ENCODE measurements at regions not wholly inside any gene's neighbourhood (a gene's known extent, or its start where the extent isn't known, plus 50 kb on each side); places are given as distances from the start of the nearest gene placed in this dataset.

DNA sequence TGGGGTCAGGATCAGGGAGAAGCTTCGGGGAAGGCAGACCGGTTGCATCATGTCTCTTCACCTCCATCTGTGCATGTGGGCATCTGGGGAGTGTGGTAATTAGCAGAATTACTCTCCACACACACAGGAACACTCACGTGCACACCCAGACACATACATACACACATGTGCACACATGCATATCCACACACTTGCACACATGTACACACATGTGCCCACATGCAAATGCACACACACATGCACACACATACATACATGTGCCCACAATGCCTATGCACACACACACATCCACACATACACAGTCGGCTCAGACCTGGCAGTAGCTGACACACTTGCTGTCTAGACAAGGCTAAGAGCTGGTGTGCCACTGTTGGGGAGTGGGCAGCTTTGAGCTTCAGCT is 212.3 kb upstream of the PMEPA1 start:
- H3K9me3 ChIP-seq (ENCODE audit: low read length), result no peaks in the 10 kb centered on the region
- no peaks in the 10 kb centered on the region for H3K79me2 ChIP-seq (ENCODE audit: insufficient read depth, low read depth, low read length)
- H2AFZ ChIP-seq (ENCODE audit: low read length), result no peak overlapping the region
- no peaks in the 10 kb centered on the region for H4K20me1 ChIP-seq (ENCODE audit: insufficient read depth, low read length)
- no peak overlapping the region for H3K4me2 ChIP-seq (ENCODE audit: low read length)
- H3K4me3 ChIP-seq (ENCODE audit: low read depth, low read length, poor library complexity, severe bottlenecking), result no peak overlapping the region
- ChIA-PET CTCF (ENCODE audit: unreplicated experiment) (interaction anchor here (0.6 kb wide), 1 partner anchor 238 kb away, joined by 4 read pairs; no protein-coding TSS in a partner anchor), POLR2A (no interaction called here)
- H3K9me2 ChIP-seq (ENCODE audit: insufficient read depth, low read length), result no peaks in the 10 kb centered on the region
- intact Hi-C loops (cut with micrococcal nuclease; ENCODE audit: unreplicated experiment), result no loop called here
- BruUV-seq (replicated peaks), result no TSS peak
- DNase-seq (ENCODE audit: low spot score), result no peak
- no peak for TF ChIP-seq EZH2phosphoT487 (IDR thresholded peaks at IDR 0.05; ENCODE audit: borderline replicate concordance, low read depth, low read length)
- TF ChIP-seq, protein P1, sequence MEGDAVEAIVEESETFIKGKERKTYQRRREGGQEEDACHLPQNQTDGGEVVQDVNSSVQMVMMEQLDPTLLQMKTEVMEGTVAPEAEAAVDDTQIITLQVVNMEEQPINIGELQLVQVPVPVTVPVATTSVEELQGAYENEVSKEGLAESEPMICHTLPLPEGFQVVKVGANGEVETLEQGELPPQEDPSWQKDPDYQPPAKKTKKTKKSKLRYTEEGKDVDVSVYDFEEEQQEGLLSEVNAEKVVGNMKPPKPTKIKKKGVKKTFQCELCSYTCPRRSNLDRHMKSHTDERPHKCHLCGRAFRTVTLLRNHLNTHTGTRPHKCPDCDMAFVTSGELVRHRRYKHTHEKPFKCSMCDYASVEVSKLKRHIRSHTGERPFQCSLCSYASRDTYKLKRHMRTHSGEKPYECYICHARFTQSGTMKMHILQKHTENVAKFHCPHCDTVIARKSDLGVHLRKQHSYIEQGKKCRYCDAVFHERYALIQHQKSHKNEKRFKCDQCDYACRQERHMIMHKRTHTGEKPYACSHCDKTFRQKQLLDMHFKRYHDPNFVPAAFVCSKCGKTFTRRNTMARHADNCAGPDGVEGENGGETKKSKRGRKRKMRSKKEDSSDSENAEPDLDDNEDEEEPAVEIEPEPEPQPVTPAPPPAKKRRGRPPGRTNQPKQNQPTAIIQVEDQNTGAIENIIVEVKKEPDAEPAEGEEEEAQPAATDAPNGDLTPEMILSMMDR (conservative IDR thresholded peaks at IDR 0.05; ENCODE audit: low read length), result no peak
- H3K27ac ChIP-seq (ENCODE audit: low read depth, low read length, poor library complexity, severe bottlenecking), result no peak overlapping the region
- no peaks in the 10 kb centered on the region for H3K36me3 ChIP-seq (ENCODE audit: insufficient read depth, low read length)
- H3K4me1 ChIP-seq (ENCODE audit: insufficient read depth, low read length, poor library complexity, severe bottlenecking), result no peaks in the 10 kb centered on the region

DNA sequence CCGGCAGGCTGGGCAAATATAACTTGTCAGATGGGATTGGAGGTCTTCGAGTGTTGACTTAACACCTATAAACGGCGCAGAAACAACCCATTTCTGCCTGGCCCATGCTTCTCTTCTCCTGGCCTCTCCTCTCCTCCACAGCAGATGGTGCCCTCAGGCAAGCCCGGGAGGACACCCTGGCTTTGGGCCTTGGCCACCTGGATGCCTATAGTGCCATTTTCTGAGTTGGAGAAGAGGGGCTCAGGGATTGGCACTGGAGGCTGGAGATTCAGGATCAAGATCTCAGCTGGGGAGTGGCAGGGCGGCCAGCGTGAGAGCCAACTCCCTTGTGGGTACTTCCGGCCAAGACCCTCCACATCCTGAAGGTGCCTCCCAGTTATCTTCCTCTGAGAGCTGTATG is 211.9 kb upstream of the PMEPA1 start:
- DNase-seq (ENCODE audit: low spot score), result no peak
- no peaks in the 10 kb centered on the region for H3K9me3 ChIP-seq (ENCODE audit: low read length)
- ChIA-PET CTCF (ENCODE audit: unreplicated experiment) (interaction anchor here (0.6 kb wide), 1 partner anchor 238 kb away, joined by 4 read pairs; no protein-coding TSS in a partner anchor), POLR2A (no interaction called here)
- intact Hi-C loops (cut with micrococcal nuclease; ENCODE audit: unreplicated experiment), result no loop called here
- no peaks in the 10 kb centered on the region for H3K4me1 ChIP-seq (ENCODE audit: insufficient read depth, low read length, poor library complexity, severe bottlenecking)
- H3K27ac ChIP-seq (ENCODE audit: low read depth, low read length, poor library complexity, severe bottlenecking), result no peak overlapping the region
- H3K9me2 ChIP-seq (ENCODE audit: insufficient read depth, low read length), result no peaks in the 10 kb centered on the region
- BruUV-seq (replicated peaks), result no TSS peak
- no peaks in the 10 kb centered on the region for H4K20me1 ChIP-seq (ENCODE audit: insufficient read depth, low read length)
- H2AFZ ChIP-seq (ENCODE audit: low read length), result no peak overlapping the region
- no peaks in the 10 kb centered on the region for H3K79me2 ChIP-seq (ENCODE audit: insufficient read depth, low read depth, low read length)
- no peak overlapping the region for H3K4me2 ChIP-seq (ENCODE audit: low read length)
- no peaks in the 10 kb centered on the region for H3K36me3 ChIP-seq (ENCODE audit: insufficient read depth, low read length)
- H3K4me3 ChIP-seq (ENCODE audit: low read depth, low read length, poor library complexity, severe bottlenecking), result no peak overlapping the region
- TF ChIP-seq, protein P1 (conservative IDR thresholded peaks at IDR 0.05; ENCODE audit: low read length), result no peak
- no peak for TF ChIP-seq EZH2phosphoT487 (IDR thresholded peaks at IDR 0.05; ENCODE audit: borderline replicate concordance, low read depth, low read length)

GRCh38 chr20:57920971-57921370 is 211.2 kb upstream of the PMEPA1 start:
- intact Hi-C loops (cut with micrococcal nuclease; ENCODE audit: unreplicated experiment), result no loop called here
- ChIA-PET CTCF (ENCODE audit: unreplicated experiment) (no interaction called here), POLR2A (no interaction called here)
- Histone ChIP-seq H2AFZ (ENCODE audit: low read length) (no peak overlapping the region), H3K36me3 (ENCODE audit: insufficient read depth, low read length) (no peaks in the 10 kb centered on the region), H3K4me1 (ENCODE audit: insufficient read depth, low read length, poor library complexity, severe bottlenecking) (no peaks in the 10 kb centered on the region), H3K4me2 (ENCODE audit: low read length) (no peak overlapping the region), H3K79me2 (ENCODE audit: insufficient read depth, low read depth, low read length) (no peaks in the 10 kb centered on the region), H3K9me2 (ENCODE audit: insufficient read depth, low read length) (no peaks in the 10 kb centered on the region), H4K20me1 (ENCODE audit: insufficient read depth, low read length) (no peaks in the 10 kb centered on the region), H3K9me3 (ENCODE audit: low read length) (no peaks in the 10 kb centered on the region), H3K27ac (ENCODE audit: low read depth, low read length, poor library complexity, severe bottlenecking) (no peak overlapping the region), H3K4me3 (ENCODE audit: low read depth, low read length, poor library complexity, severe bottlenecking) (no peak overlapping the region)
- DNase-seq (ENCODE audit: low spot score), result no peak
- no TSS peak for BruUV-seq (replicated peaks)
- TF ChIP-seq, protein P1 (conservative IDR thresholded peaks at IDR 0.05; ENCODE audit: low read length), result no peak
- TF ChIP-seq EZH2phosphoT487 (IDR thresholded peaks at IDR 0.05; ENCODE audit: borderline replicate concordance, low read depth, low read length), result no peak

Data from OCI-LY7 (cell line).